ENCODE measurements at regions not wholly inside any gene's neighbourhood (a gene's known extent, or its start where the extent isn't known, plus 50 kb on each side); places are given as distances from the start of the nearest gene placed in this dataset.

- TF ChIP-seq ZBTB4 (CRISPR knock-in tag; IDR thresholded peaks at IDR 0.05; ENCODE audit: borderline replicate concordance) (no peak), SRY (CRISPR knock-in tag; IDR thresholded peaks at IDR 0.05) (no peak), ZNF547 (CRISPR knock-in tag; IDR thresholded peaks at IDR 0.05) (no peak), MIXL1 (CRISPR knock-in tag; IDR thresholded peaks at IDR 0.05) (peak; percentile 93), KLF9 (CRISPR knock-in tag; IDR thresholded peaks at IDR 0.05; ENCODE audit: low read depth) (no peak), JUND (CRISPR knock-in tag; IDR thresholded peaks at IDR 0.05) (no peak), SOX5 (CRISPR knock-in tag; IDR thresholded peaks at IDR 0.05; ENCODE audit: borderline replicate concordance) (peak; percentile 91), ZBED4 (CRISPR knock-in tag; IDR thresholded peaks at IDR 0.05; ENCODE audit: borderline replicate concordance) (no peak), ELF3 (CRISPR knock-in tag; IDR thresholded peaks at IDR 0.05) (peak; percentile 55; the same call in 1 of the 2 replicates), ZNF616 (CRISPR knock-in tag; IDR thresholded peaks at IDR 0.05; ENCODE audit: low read depth) (no peak), THYN1 (CRISPR knock-in tag; IDR thresholded peaks at IDR 0.05; ENCODE audit: borderline replicate concordance, low read depth) (no peak), ZNF770 (CRISPR knock-in tag; IDR thresholded peaks at IDR 0.05) (no peak), ZNF772 (CRISPR knock-in tag; IDR thresholded peaks at IDR 0.05) (no peak), KLF12 (CRISPR knock-in tag; IDR thresholded peaks at IDR 0.05; ENCODE audit: borderline replicate concordance) (no peak), ZNF225 (CRISPR knock-in tag; IDR thresholded peaks at IDR 0.05) (no peak), AFF4 (CRISPR knock-in tag; IDR thresholded peaks at IDR 0.05) (no peak), GATAD2A (CRISPR knock-in tag; IDR thresholded peaks at IDR 0.05) (peak; percentile 97), TAF15 (IDR thresholded peaks at IDR 0.05; ENCODE audit: low read depth, low read length, poor library complexity, severe bottlenecking) (no peak)
Measured at GRCh38 chr4:103424853-103425252, 226.7 kb upstream of the CENPE start (continued).

Measured in HepG2 (cell line).